Panc1 (cell line): ENCODE measurements at regions not wholly inside any gene's neighbourhood (a gene's known extent, or its start where the extent isn't known, plus 50 kb on each side); places are given as distances from the start of the nearest gene placed in this dataset.

Experiments
- POLR2AphosphoS5 ChIP-seq: IDR thresholded peaks from 2 replicates; pipeline ENCODE4 v1.6.1; 2012; ENCODE audit warnings: mild to moderate bottlenecking, low read depth, low read length, moderate library complexity
- SIN3A ChIP-seq: IDR thresholded peaks from 2 replicates; pipeline ENCODE4 v1.6.1; 2012; ENCODE audit warnings: low read depth, mild to moderate bottlenecking, low read length, moderate library complexity, borderline replicate concordance; ENCODE audit not compliant: insufficient read depth
- TF ChIP-seq, protein P1 (sequence below): fragments of 450-650 bp; IDR thresholded peaks from 2 replicates; pipeline ENCODE4 v1.5.1; 2017; ENCODE audit warnings: mild to moderate bottlenecking
- TF ChIP-seq, protein P2 (sequence below), 2 experiments: IDR thresholded peaks; 2 replicates each; pipeline ENCODE4 v1.6.1; 2011 to 2012; ENCODE audit warnings: low read depth in 2 of 2, control low read depth in 1 of 2, low read length in 1 of 2, mild to moderate bottlenecking in 1 of 2, moderate library complexity in 1 of 2; ENCODE audit not compliant: insufficient read depth in 1 of 2

DNA sequence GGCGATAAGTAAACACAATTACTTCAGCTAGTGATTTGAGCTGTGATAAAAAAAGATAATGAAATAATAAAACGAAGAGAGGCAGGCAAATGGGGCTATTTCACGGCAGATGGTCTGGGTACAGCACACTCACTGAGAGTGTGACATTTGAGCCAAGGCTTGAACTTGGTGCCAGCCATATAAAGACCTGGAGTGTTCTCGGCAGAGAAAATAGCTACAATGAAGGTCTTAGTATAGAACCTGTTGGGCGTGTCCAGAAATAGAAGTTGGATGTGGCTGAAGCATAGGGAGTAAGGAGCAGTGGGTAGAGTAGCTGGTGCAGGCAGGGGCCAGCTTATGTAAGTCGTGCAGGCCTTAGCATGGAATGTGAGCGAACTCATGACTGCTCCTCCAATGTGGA is 660.3 kb upstream of the WWC1 start:
- TF ChIP-seq, protein P1, sequence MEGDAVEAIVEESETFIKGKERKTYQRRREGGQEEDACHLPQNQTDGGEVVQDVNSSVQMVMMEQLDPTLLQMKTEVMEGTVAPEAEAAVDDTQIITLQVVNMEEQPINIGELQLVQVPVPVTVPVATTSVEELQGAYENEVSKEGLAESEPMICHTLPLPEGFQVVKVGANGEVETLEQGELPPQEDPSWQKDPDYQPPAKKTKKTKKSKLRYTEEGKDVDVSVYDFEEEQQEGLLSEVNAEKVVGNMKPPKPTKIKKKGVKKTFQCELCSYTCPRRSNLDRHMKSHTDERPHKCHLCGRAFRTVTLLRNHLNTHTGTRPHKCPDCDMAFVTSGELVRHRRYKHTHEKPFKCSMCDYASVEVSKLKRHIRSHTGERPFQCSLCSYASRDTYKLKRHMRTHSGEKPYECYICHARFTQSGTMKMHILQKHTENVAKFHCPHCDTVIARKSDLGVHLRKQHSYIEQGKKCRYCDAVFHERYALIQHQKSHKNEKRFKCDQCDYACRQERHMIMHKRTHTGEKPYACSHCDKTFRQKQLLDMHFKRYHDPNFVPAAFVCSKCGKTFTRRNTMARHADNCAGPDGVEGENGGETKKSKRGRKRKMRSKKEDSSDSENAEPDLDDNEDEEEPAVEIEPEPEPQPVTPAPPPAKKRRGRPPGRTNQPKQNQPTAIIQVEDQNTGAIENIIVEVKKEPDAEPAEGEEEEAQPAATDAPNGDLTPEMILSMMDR, result no peak
- TF ChIP-seq, protein P2, sequence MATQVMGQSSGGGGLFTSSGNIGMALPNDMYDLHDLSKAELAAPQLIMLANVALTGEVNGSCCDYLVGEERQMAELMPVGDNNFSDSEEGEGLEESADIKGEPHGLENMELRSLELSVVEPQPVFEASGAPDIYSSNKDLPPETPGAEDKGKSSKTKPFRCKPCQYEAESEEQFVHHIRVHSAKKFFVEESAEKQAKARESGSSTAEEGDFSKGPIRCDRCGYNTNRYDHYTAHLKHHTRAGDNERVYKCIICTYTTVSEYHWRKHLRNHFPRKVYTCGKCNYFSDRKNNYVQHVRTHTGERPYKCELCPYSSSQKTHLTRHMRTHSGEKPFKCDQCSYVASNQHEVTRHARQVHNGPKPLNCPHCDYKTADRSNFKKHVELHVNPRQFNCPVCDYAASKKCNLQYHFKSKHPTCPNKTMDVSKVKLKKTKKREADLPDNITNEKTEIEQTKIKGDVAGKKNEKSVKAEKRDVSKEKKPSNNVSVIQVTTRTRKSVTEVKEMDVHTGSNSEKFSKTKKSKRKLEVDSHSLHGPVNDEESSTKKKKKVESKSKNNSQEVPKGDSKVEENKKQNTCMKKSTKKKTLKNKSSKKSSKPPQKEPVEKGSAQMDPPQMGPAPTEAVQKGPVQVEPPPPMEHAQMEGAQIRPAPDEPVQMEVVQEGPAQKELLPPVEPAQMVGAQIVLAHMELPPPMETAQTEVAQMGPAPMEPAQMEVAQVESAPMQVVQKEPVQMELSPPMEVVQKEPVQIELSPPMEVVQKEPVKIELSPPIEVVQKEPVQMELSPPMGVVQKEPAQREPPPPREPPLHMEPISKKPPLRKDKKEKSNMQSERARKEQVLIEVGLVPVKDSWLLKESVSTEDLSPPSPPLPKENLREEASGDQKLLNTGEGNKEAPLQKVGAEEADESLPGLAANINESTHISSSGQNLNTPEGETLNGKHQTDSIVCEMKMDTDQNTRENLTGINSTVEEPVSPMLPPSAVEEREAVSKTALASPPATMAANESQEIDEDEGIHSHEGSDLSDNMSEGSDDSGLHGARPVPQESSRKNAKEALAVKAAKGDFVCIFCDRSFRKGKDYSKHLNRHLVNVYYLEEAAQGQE (IDR thresholded peaks at IDR 0.05; ENCODE audit: insufficient read depth in 1 of 2, low read depth in 2 of 2, low read length in 1 of 2), result no peak
- no peak for TF ChIP-seq POLR2AphosphoS5
- TF ChIP-seq SIN3A, result no peak
